HepG2 (cell line): ENCODE measurements at regions not wholly inside any gene's neighbourhood (a gene's known extent, or its start where the extent isn't known, plus 50 kb on each side); places are given as distances from the start of the nearest gene placed in this dataset.
A peak's percentile ranks its signal among the peaks of the same experiment; 100 is the strongest.

Experiments
- DMAP1 ChIP-seq: IDR thresholded peaks from 2 replicates; pipeline ENCODE4 v1.6.1; 2016
- DNMT3B ChIP-seq: conservative IDR thresholded peaks from 2 replicates; pipeline ENCODE4 v1.6.1; 2016; ENCODE audit warnings: missing biosample characterization, control low read depth
- FLYWCH1 ChIP-seq: sonication (generic); formaldehyde crosslinking; IDR thresholded peaks from 2 replicates; pipeline ENCODE4 v1.8.1; 2023; ENCODE audit warnings: mild to moderate bottlenecking, missing genetic modification reagents
- HHEX ChIP-seq: IDR thresholded peaks from 2 replicates; pipeline ENCODE4 v1.6.1; 2016; ENCODE audit warnings: control low read depth
- HNRNPK ChIP-seq: fragments of 200-400 bp; formaldehyde crosslinking; IDR thresholded peaks from 2 replicates; pipeline ENCODE4 v1.6.1; 2018; ENCODE audit warnings: low read length, low read depth, moderate library complexity, mild to moderate bottlenecking; ENCODE audit not compliant: poor library complexity, severe bottlenecking
- ISL2 ChIP-seq: sonication (generic); formaldehyde crosslinking; IDR thresholded peaks from 2 replicates; pipeline ENCODE4 v1.5.0; 2020; ENCODE audit warnings: missing genetic modification reagents
- MAFK ChIP-seq, 2 experiments: IDR thresholded peaks in 1 of 2; conservative IDR thresholded peaks in 1 of 2; 2 replicates each; pipeline ENCODE4 v1.6.1; 2011; ENCODE audit warnings: improper control_type of control experiment in 2 of 2, low read length in 2 of 2
- MED8 ChIP-seq: sonication (generic); formaldehyde crosslinking; IDR thresholded peaks from 2 replicates; pipeline ENCODE4 v1.8.1; 2023; ENCODE audit warnings: mild to moderate bottlenecking, missing genetic modification reagents; ENCODE audit not compliant: insufficient replicate concordance
- MYNN ChIP-seq: sonication (generic); formaldehyde crosslinking; IDR thresholded peaks from 2 replicates; pipeline ENCODE4 v1.4.0; 2020; ENCODE audit warnings: mild to moderate bottlenecking, low read depth, missing genetic modification reagents
- NFKBIZ ChIP-seq: IDR thresholded peaks from 2 replicates; pipeline ENCODE4 v1.6.1; 2018; ENCODE audit warnings: missing genetic modification reagents, missing compliant biosample characterization
- PHB2 ChIP-seq: fragments of 450-650 bp; IDR thresholded peaks from 2 replicates; pipeline ENCODE4 v1.6.1; 2018; ENCODE audit not compliant: partially characterized antibody
- PHF5A ChIP-seq: IDR thresholded peaks from one replicate; pipeline ENCODE4 v1.6.1; 2018; ENCODE audit warnings: low read depth, missing genetic modification reagents; ENCODE audit not compliant: unreplicated experiment
- RBM22 ChIP-seq: fragments of 200-400 bp; formaldehyde crosslinking; optimal IDR thresholded peaks from 2 replicates; pipeline ENCODE3; 2017; ENCODE audit warnings: mild to moderate bottlenecking, low read length, moderate library complexity
- SATB2 ChIP-seq: sonication (generic); formaldehyde crosslinking; IDR thresholded peaks from 2 replicates; pipeline ENCODE4 v1.5.0; 2020; ENCODE audit warnings: missing genetic modification reagents
- ZBTB1 ChIP-seq: sonication (generic); formaldehyde crosslinking; IDR thresholded peaks from 2 replicates; pipeline ENCODE4 v1.4.0; 2020; ENCODE audit warnings: missing genetic modification reagents, borderline replicate concordance
- ZFP82 ChIP-seq: sonication (generic); formaldehyde crosslinking; IDR thresholded peaks from 2 replicates; pipeline ENCODE4 v1.5.1; 2020; ENCODE audit warnings: mild to moderate bottlenecking, missing genetic modification reagents, borderline replicate concordance
- ZNF382 ChIP-seq: sonication (generic); formaldehyde crosslinking; IDR thresholded peaks from 2 replicates; pipeline ENCODE4 v1.5.0; 2020; ENCODE audit warnings: missing genetic modification reagents, mild to moderate bottlenecking, borderline replicate concordance
- TF ChIP-seq, protein P1 (sequence below): sonication (generic); formaldehyde crosslinking; IDR thresholded peaks from 2 replicates; pipeline ENCODE4 v1.8.1; 2023; ENCODE audit warnings: mild to moderate bottlenecking, missing genetic modification reagents, borderline replicate concordance
- TF ChIP-seq, protein P2 (sequence below): sonication (generic); formaldehyde crosslinking; IDR thresholded peaks from 2 replicates; pipeline ENCODE4 v1.4.0; 2020; ENCODE audit warnings: missing genetic modification reagents
- TF ChIP-seq, protein P3 (sequence below): sonication (generic); formaldehyde crosslinking; IDR thresholded peaks from 2 replicates; pipeline ENCODE4 v1.4.0; 2020; ENCODE audit warnings: missing genetic modification reagents
- TF ChIP-seq, protein P4 (sequence below): sonication (generic); formaldehyde crosslinking; IDR thresholded peaks from 2 replicates; pipeline ENCODE4 v1.4.0; 2020; ENCODE audit warnings: low read depth, mild to moderate bottlenecking, missing genetic modification reagents
- TF ChIP-seq, protein P5 (sequence below): sonication (generic); formaldehyde crosslinking; IDR thresholded peaks from 2 replicates; pipeline ENCODE4 v1.8.0; 2022; ENCODE audit warnings: missing genetic modification reagents, low read depth, mild to moderate bottlenecking, borderline replicate concordance

DNA sequence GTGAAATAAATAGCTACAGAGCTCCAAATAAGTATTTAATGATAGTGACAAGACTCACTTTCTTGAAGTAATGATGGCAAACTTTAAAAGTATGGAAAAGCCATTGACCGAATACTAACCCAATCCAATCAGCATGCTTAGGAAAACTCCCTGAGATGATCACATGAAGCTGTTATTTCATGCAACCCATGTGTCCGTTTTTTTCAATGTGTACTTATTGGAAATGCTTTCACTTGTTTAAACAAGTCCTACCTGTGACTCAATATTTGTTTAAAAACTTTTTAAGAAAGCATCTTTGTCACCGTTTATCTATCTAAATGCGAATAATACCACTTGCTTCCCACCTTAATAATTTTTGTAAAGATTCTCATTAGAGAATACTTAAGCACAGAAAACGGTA lies 185.8 kb downstream of the NRIP1 start (continued):
- TF ChIP-seq, protein P1, sequence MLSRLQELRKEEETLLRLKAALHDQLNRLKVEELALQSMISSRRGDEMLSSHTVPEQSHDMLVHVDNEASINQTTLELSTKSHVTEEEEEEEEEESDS: no peak
- TF ChIP-seq HNRNPK (no peak), NFKBIZ (peak; percentile 52; the same call in 1 of the 2 replicates), ZBTB1 (CRISPR knock-in tag) (no peak), DNMT3B (CRISPR knock-in tag) (peak; percentile 67; the same call in 1 of the 2 replicates), DMAP1 (CRISPR knock-in tag) (no peak; the same call in 1 of the 2 replicates), ZNF382 (CRISPR knock-in tag) (no peak), SATB2 (no peak), MAFK (conservative IDR thresholded peaks at IDR 0.05 in 1 of 2, IDR thresholded peaks at IDR 0.05 in 1 of 2; ENCODE audit: low read length in 2 of 2) (no peak), ISL2 (CRISPR knock-in tag) (peak; percentile 97), RBM22 (no peak), ZFP82 (no peak), PHF5A (no peak), MYNN (no peak), MED8 (CRISPR knock-in tag) (no peak), PHB2 (no peak), FLYWCH1 (CRISPR knock-in tag) (no peak), HHEX (peak; percentile 68)
- TF ChIP-seq, protein P2, sequence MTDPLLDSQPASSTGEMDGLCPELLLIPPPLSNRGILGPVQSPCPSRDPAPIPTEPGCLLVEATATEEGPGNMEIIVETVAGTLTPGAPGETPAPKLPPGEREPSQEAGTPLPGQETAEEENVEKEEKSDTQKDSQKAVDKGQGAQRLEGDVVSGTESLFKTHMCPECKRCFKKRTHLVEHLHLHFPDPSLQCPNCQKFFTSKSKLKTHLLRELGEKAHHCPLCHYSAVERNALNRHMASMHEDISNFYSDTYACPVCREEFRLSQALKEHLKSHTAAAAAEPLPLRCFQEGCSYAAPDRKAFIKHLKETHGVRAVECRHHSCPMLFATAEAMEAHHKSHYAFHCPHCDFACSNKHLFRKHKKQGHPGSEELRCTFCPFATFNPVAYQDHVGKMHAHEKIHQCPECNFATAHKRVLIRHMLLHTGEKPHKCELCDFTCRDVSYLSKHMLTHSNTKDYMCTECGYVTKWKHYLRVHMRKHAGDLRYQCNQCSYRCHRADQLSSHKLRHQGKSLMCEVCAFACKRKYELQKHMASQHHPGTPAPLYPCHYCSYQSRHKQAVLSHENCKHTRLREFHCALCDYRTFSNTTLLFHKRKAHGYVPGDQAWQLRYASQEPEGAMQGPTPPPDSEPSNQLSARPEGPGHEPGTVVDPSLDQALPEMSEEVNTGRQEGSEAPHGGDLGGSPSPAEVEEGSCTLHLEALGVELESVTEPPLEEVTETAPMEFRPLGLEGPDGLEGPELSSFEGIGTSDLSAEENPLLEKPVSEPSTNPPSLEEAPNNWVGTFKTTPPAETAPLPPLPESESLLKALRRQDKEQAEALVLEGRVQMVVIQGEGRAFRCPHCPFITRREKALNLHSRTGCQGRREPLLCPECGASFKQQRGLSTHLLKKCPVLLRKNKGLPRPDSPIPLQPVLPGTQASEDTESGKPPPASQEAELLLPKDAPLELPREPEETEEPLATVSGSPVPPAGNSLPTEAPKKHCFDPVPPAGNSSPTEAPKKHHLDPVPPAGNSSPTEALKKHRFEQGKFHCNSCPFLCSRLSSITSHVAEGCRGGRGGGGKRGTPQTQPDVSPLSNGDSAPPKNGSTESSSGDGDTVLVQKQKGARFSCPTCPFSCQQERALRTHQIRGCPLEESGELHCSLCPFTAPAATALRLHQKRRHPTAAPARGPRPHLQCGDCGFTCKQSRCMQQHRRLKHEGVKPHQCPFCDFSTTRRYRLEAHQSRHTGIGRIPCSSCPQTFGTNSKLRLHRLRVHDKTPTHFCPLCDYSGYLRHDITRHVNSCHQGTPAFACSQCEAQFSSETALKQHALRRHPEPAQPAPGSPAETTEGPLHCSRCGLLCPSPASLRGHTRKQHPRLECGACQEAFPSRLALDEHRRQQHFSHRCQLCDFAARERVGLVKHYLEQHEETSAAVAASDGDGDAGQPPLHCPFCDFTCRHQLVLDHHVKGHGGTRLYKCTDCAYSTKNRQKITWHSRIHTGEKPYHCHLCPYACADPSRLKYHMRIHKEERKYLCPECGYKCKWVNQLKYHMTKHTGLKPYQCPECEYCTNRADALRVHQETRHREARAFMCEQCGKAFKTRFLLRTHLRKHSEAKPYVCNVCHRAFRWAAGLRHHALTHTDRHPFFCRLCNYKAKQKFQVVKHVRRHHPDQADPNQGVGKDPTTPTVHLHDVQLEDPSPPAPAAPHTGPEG: no peak
- TF ChIP-seq, protein P3, sequence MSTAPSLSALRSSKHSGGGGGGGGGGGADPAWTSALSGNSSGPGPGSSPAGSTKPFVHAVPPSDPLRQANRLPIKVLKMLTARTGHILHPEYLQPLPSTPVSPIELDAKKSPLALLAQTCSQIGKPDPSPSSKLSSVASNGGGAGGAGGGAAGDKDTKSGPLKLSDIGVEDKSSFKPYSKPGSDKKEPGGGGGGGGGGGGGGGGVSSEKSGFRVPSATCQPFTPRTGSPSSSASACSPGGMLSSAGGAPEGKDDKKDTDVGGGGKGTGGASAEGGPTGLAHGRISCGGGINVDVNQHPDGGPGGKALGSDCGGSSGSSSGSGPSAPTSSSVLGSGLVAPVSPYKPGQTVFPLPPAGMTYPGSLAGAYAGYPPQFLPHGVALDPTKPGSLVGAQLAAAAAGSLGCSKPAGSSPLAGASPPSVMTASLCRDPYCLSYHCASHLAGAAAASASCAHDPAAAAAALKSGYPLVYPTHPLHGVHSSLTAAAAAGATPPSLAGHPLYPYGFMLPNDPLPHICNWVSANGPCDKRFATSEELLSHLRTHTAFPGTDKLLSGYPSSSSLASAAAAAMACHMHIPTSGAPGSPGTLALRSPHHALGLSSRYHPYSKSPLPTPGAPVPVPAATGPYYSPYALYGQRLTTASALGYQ: peak; percentile 89
- TF ChIP-seq, protein P4, sequence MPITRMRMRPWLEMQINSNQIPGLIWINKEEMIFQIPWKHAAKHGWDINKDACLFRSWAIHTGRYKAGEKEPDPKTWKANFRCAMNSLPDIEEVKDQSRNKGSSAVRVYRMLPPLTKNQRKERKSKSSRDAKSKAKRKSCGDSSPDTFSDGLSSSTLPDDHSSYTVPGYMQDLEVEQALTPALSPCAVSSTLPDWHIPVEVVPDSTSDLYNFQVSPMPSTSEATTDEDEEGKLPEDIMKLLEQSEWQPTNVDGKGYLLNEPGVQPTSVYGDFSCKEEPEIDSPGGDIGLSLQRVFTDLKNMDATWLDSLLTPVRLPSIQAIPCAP (CRISPR knock-in tag): no peak
- TF ChIP-seq, protein P5, sequence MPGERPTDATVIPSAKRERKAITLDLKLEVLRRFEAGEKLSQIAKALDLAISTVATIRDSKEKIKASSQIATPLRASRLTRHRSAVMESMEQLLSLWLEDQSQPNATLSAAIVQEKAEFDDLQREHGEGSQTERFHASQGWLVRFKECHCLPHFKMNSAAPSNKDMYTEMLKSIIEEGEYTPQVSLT (CRISPR knock-in tag): no peak
